Neural progenitor cell (in vitro differentiated cells): ENCODE measurements at regions not wholly inside any gene's neighbourhood (a gene's known extent, or its start where the extent isn't known, plus 50 kb on each side); places are given as distances from the start of the nearest gene placed in this dataset.

ENCODE experiments used
- DNase-seq: peaks from one replicate; pipeline ENCODE4 v3.0.0-alpha.2; 2016; ENCODE audit warnings: low spot score
- H2AFZ ChIP-seq: fragments of 200-600 bp; sonication (generic); replicated peaks from 2 replicates; pipeline ENCODE4 v1.6.1; 2016; ENCODE audit warnings: antibody characterized with exemption
- H3F3A ChIP-seq: fragments of 200-600 bp; sonication (generic); 2 replicates; pipeline ENCODE4 v1.6.1; 2016; ENCODE audit warnings: antibody characterized with exemption, low read depth
- H3K27ac ChIP-seq: fragments of 200-600 bp; sonication (generic); 2 replicates; pipeline ENCODE4 v1.5.1; 2016; ENCODE audit warnings: mild to moderate bottlenecking
- H3K27me3 ChIP-seq: fragments of 200-600 bp; sonication (generic); 2 replicates; pipeline ENCODE4 v1.6.1; 2016; ENCODE audit warnings: mild to moderate bottlenecking, moderate library complexity
- H3K36me3 ChIP-seq: fragments of 200-600 bp; sonication (generic); 2 replicates; pipeline ENCODE4 v1.5.1; 2016
- H3K4me1 ChIP-seq: fragments of 200-600 bp; sonication (generic); 2 replicates; pipeline ENCODE4 v1.6.1; 2016; ENCODE audit warnings: mixed run types
- H3K4me2 ChIP-seq: fragments of 200-600 bp; sonication (generic); 2 replicates; pipeline ENCODE4 v1.6.1; 2016
- H3K4me3 ChIP-seq: fragments of 200-600 bp; sonication (generic); 2 replicates; pipeline ENCODE4 v1.5.1; 2016
- H3K79me2 ChIP-seq: fragments of 200-600 bp; sonication (generic); 2 replicates; pipeline ENCODE4 v1.6.1; 2016; ENCODE audit warnings: low read depth
- H3K9ac ChIP-seq: fragments of 200-600 bp; sonication (generic); 2 replicates; pipeline ENCODE4 v1.6.1; 2016
- H3K9me3 ChIP-seq: fragments of 200-600 bp; sonication (generic); 2 replicates; pipeline ENCODE4 v1.5.1; 2016; ENCODE audit warnings: low read depth
- H4K20me1 ChIP-seq: fragments of 200-600 bp; sonication (generic); 2 replicates; pipeline ENCODE4 v1.6.1; 2016; ENCODE audit warnings: low read depth
- H3K27ac Mint-ChIP-seq: 3 replicates; pipeline ENCODE4 v1.8.0; 2021; ENCODE audit warnings: mixed read lengths
- H3K27me3 Mint-ChIP-seq: 2 replicates; pipeline ENCODE4 v1.8.0; 2022; ENCODE audit warnings: low read depth, mild to moderate bottlenecking, inconsistent platforms, moderate library complexity, mixed read lengths; ENCODE audit not compliant: insufficient read depth
- H3K36me3 Mint-ChIP-seq: 3 replicates; pipeline ENCODE4 v1.8.0; 2021; ENCODE audit warnings: mixed read lengths
- H3K4me1 Mint-ChIP-seq: 3 replicates; pipeline ENCODE4 v1.8.0; 2021; ENCODE audit warnings: mixed read lengths
- H3K4me3 Mint-ChIP-seq: 3 replicates; pipeline ENCODE4 v1.8.0; 2021; ENCODE audit warnings: mild to moderate bottlenecking, moderate library complexity, mixed read lengths
- H3K9me3 Mint-ChIP-seq: 3 replicates; pipeline ENCODE4 v1.8.0; 2020; ENCODE audit warnings: mixed read lengths
- CTCF ChIP-seq: fragments of 200-600 bp; sonication (generic); IDR thresholded peaks from 2 replicates; pipeline ENCODE4 v1.5.1; 2017; ENCODE audit warnings: antibody characterized with exemption, mild to moderate bottlenecking
- EZH2 ChIP-seq: fragments of 200-600 bp; sonication (generic); IDR thresholded peaks from 2 replicates; pipeline ENCODE4 v1.6.1; 2017; ENCODE audit warnings: antibody characterized with exemption, mild to moderate bottlenecking, moderate library complexity
- EZH2phosphoT487 ChIP-seq: fragments of 200-600 bp; sonication (generic); IDR thresholded peaks from 2 replicates; pipeline ENCODE4 v1.6.1; 2017; ENCODE audit warnings: antibody characterized with exemption

GRCh38 chr6:21325201-21325856 lies 268.2 kb upstream of the SOX4 start:
- Mint-ChIP-seq H3K9me3 (peaks cover 2% of the 10 kb centered on the region), H3K27me3 (peaks cover 2% of the 10 kb centered on the region), H3K4me1 (peaks cover 8% of the 10 kb centered on the region), H3K36me3 (no peaks in the 10 kb centered on the region), H3K4me3 (no peak overlapping the region), H3K27ac (no peak overlapping the region)
- no peak overlapping the region for H3K9ac ChIP-seq
- H3K9me3 ChIP-seq: peaks cover under 1% of the 10 kb centered on the region
- no peak overlapping the region for H3K4me3 ChIP-seq
- no peak for TF ChIP-seq CTCF
- no peak for TF ChIP-seq EZH2
- no peak for TF ChIP-seq EZH2phosphoT487
- H3K27ac ChIP-seq: no peak overlapping the region
- no peaks in the 10 kb centered on the region for H3K79me2 ChIP-seq
- DNase-seq: no peak
- H3K36me3 ChIP-seq: no peaks in the 10 kb centered on the region
- H3K4me1 ChIP-seq: peaks cover 14% of the 10 kb centered on the region
- H2AFZ ChIP-seq: no peak overlapping the region
- no peaks in the 10 kb centered on the region for H3F3A ChIP-seq
- H3K4me2 ChIP-seq: no peak overlapping the region
- H3K27me3 ChIP-seq: no peaks in the 10 kb centered on the region
- H4K20me1 ChIP-seq: no peaks in the 10 kb centered on the region

- Mint-ChIP-seq H3K4me1 (peaks cover 8% of the 10 kb centered on the region), H3K27ac (no peak overlapping the region), H3K9me3 (peaks cover 1% of the 10 kb centered on the region), H3K4me3 (no peak overlapping the region), H3K36me3 (no peaks in the 10 kb centered on the region), H3K27me3 (no peaks in the 10 kb centered on the region)
- Histone ChIP-seq H3K9me3 (no peaks in the 10 kb centered on the region), H3K27me3 (no peaks in the 10 kb centered on the region), H3K9ac (no peak overlapping the region), H3K79me2 (no peaks in the 10 kb centered on the region), H3K4me1 (peaks cover 8% of the 10 kb centered on the region), H3K36me3 (no peaks in the 10 kb centered on the region), H2AFZ (peak overlapping the region; percentile 64), H3K27ac (no peak overlapping the region), H3K4me3 (no peak overlapping the region), H4K20me1 (no peaks in the 10 kb centered on the region), H3K4me2 (peak overlapping the region; percentile 46), H3F3A (no peaks in the 10 kb centered on the region)
- TF ChIP-seq EZH2 (no peak), CTCF (no peak), EZH2phosphoT487 (no peak)
- peak; percentile 39 for DNase-seq
Measured at GRCh38 chr6:21327326-21328112, 266.0 kb upstream of the SOX4 start.

GRCh38 chr6:21331235-21331634 lies 262.3 kb upstream of the SOX4 start:
- H4K20me1 ChIP-seq: no peaks in the 10 kb centered on the region
- H3K27me3 ChIP-seq: no peaks in the 10 kb centered on the region
- H3K9me3 ChIP-seq: no peaks in the 10 kb centered on the region
- Mint-ChIP-seq H3K36me3 (no peaks in the 10 kb centered on the region), H3K4me1 (peaks cover 11% of the 10 kb centered on the region), H3K27ac (peak overlapping the region; percentile 60), H3K27me3 (peaks cover 5% of the 10 kb centered on the region), H3K4me3 (no peak overlapping the region), H3K9me3 (peaks cover 1% of the 10 kb centered on the region)
- no peaks in the 10 kb centered on the region for H3F3A ChIP-seq
- no peak overlapping the region for H3K9ac ChIP-seq
- no peak for TF ChIP-seq CTCF
- TF ChIP-seq EZH2phosphoT487: no peak
- no peak for TF ChIP-seq EZH2
- no peak overlapping the region for H3K27ac ChIP-seq
- H3K4me1 ChIP-seq: peaks cover 8% of the 10 kb centered on the region
- H3K79me2 ChIP-seq: no peaks in the 10 kb centered on the region
- H3K4me2 ChIP-seq: no peak overlapping the region
- no peak overlapping the region for H2AFZ ChIP-seq
- H3K4me3 ChIP-seq: no peak overlapping the region
- DNase-seq: no peak
- H3K36me3 ChIP-seq: no peaks in the 10 kb centered on the region
